ENCODE measurements at regions not wholly inside any gene's neighbourhood (a gene's known extent, or its start where the extent isn't known, plus 50 kb on each side); places are given as distances from the start of the nearest gene placed in this dataset.

DNA sequence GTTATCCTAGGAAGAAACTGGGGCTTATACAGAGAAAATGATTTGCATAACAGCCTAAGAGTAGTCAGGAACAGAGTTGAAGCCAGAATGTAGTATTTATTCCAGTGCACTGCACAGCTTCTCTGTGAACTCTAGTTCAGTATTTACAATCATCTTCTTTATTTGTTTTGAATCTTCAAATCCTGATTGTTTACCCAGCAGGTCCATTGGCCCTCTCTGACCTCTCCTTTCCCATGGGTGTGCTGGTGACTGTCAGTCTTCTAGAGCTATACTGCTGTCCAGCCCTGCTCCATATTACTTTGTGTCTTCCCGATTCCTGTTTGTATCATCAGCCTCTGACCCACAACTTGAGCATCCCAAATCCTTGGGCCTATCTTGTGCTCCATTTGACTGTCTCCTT, 301.9 kb upstream of the HS3ST1 start:
- Histone ChIP-seq H3K27me3 (no peaks in the 10 kb centered on the region), H3K9me3 (no peaks in the 10 kb centered on the region), H3K4me3 (no peak overlapping the region), H3K36me3 (no peaks in the 10 kb centered on the region), H3K4me1 (peaks cover 0 to 17% (median 0%) of the 10 kb centered on the region in 4 donors), H3K27ac (peak overlapping the region in 1 of 3 donors; percentile 11)
- DNase-seq = no peak
- 63% methylated on average over 1 of the region's 1 CpG for WGBS (ENCODE audit: insufficient coverage, low coverage, low lambda C conversion rate, missing lambda C conversion rate)
- TF ChIP-seq, protein P1, sequence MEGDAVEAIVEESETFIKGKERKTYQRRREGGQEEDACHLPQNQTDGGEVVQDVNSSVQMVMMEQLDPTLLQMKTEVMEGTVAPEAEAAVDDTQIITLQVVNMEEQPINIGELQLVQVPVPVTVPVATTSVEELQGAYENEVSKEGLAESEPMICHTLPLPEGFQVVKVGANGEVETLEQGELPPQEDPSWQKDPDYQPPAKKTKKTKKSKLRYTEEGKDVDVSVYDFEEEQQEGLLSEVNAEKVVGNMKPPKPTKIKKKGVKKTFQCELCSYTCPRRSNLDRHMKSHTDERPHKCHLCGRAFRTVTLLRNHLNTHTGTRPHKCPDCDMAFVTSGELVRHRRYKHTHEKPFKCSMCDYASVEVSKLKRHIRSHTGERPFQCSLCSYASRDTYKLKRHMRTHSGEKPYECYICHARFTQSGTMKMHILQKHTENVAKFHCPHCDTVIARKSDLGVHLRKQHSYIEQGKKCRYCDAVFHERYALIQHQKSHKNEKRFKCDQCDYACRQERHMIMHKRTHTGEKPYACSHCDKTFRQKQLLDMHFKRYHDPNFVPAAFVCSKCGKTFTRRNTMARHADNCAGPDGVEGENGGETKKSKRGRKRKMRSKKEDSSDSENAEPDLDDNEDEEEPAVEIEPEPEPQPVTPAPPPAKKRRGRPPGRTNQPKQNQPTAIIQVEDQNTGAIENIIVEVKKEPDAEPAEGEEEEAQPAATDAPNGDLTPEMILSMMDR (IDR thresholded peaks at IDR 0.05) = no peak
- TF ChIP-seq POLR2A (IDR thresholded peaks at IDR 0.05) = no peak
- ATAC-seq = peak; percentile 56 to 82 (median 62)
- intact Hi-C loops (cut with DNase I) = no loop called here

DNA sequence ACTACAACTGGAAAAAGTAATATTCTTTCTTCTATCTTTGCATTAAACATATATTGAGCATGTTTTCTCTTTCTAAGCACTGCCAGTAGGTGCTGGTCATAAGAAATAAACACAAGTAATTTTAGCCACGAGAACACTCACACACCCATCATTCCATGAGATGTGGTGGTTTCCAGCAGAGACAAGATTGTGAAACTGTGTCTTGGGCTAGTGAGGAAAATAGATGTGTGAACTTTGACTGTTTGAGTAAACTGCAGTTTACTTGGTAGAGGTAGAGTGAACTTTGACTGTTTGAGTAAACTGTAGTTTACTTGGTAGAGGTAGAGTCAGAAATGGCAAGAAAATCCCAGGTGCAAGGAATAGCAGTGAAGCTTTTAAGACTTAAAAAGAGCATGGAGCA, 300.9 kb upstream of the HS3ST1 start:
- H3K27ac ChIP-seq = no peak overlapping the region
- intact Hi-C loops (cut with DNase I) = no loop called here
- 40% methylated on average over 1 of the region's 1 CpG for WGBS (ENCODE audit: insufficient coverage, low coverage, low lambda C conversion rate, missing lambda C conversion rate)
- no peaks in the 10 kb centered on the region for H3K27me3 ChIP-seq
- peaks cover 0 to 17% (median 0%) of the 10 kb centered on the region in 4 donors for H3K4me1 ChIP-seq
- H3K9me3 ChIP-seq = no peaks in the 10 kb centered on the region
- no peak for TF ChIP-seq POLR2A (IDR thresholded peaks at IDR 0.05)
- TF ChIP-seq, protein P1 (IDR thresholded peaks at IDR 0.05) = no peak
- ATAC-seq (peak in 2 of 4 donors; percentile 24 to 79), DNase-seq (no peak)
- H3K36me3 ChIP-seq = no peaks in the 10 kb centered on the region
- no peak overlapping the region for H3K4me3 ChIP-seq

DNA sequence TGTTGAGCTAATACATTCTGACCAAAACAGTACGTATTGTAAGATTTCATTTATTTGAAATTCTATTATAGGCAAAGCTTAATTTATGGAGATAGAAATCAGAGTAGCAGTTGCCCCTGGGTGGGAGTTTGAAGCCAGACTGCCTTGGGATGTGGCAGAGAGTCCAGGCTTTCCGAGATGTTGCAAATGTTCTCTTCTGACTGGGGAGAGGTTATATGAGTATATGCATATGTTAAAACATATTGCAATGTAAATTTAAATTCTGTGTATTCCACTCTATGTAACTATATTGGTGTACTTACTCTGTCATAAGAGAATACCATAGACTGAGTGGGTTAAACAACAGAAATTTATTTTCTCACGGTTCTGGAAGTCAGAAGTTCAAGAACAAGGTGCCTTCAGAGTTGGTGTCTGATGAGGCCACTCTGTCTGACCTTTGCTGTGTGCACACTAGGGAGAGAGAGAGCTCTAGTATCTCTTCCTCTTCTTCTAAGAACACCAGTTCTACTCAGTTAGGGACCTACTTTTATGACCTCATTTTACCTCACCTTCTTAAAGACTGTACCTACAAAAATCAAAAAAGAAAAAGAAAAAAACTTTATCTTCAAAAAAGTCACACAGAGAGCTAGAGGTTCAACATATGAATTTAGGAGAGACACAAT, 299.3 kb upstream of the HS3ST1 start:
- no peak for ATAC-seq

DNA sequence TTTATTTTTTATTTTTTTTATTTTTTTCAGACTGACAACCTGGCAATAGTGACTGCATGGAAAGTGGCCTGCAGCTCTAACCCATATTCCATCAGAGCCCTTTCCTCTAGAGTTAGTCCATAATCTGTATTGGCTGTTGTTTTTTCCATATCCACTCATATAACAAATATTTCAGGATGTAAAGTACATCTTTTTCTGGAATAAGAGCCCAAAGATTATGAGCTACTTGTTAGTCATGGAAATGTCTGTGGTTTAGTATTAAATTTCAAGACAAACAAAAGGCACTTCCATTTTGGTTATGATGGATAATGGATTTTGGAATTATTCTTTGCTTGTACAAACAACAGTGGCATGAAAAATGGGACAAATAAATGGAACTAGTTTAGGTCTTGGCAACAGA, 296.0 kb upstream of the HS3ST1 start:
- Histone ChIP-seq H3K27me3 (no peaks in the 10 kb centered on the region), H3K36me3 (no peaks in the 10 kb centered on the region), H3K9me3 (no peaks in the 10 kb centered on the region), H3K4me3 (no peak overlapping the region), H3K4me1 (peaks cover 0 to under 1% (median 0%) of the 10 kb centered on the region in 4 donors), H3K27ac (no peak overlapping the region)
- TF ChIP-seq, protein P1 (IDR thresholded peaks at IDR 0.05) = no peak
- no peak for TF ChIP-seq POLR2A (IDR thresholded peaks at IDR 0.05)
- ATAC-seq (no peak), DNase-seq (no peak)
- intact Hi-C loops (cut with DNase I) = no loop called here

More for the DNA sequence above, 299.3 kb upstream of the HS3ST1 start:
- H3K27me3 ChIP-seq = no peaks in the 10 kb centered on the region
- no peak overlapping the region for H3K27ac ChIP-seq
- intact Hi-C loops (cut with DNase I) = no loop called here
- no peaks in the 10 kb centered on the region for H3K36me3 ChIP-seq
- no peaks in the 10 kb centered on the region for H3K9me3 ChIP-seq
- no peak overlapping the region for H3K4me3 ChIP-seq
- H3K4me1 ChIP-seq = peaks cover 0 to 17% (median 0%) of the 10 kb centered on the region in 4 donors
- no peak for DNase-seq
- TF ChIP-seq POLR2A (IDR thresholded peaks at IDR 0.05) = no peak
- TF ChIP-seq, protein P1 (IDR thresholded peaks at IDR 0.05) = no peak
- WGBS (ENCODE audit: insufficient coverage, low coverage, low lambda C conversion rate, missing lambda C conversion rate) = 60% methylated on average over 3 of the region's 3 CpGs

All from right lobe of liver (tissue), 6 donors.